GM12878 (cell line): ENCODE measurements at regions not wholly inside any gene's neighbourhood (a gene's known extent, or its start where the extent isn't known, plus 50 kb on each side); places are given as distances from the start of the nearest gene placed in this dataset.

Experiments
- CTCF ChIP-seq, 3 experiments: IDR thresholded peaks in 2 of 3; conservative IDR thresholded peaks in 1 of 3; 2 replicates each; pipeline ENCODE4 v1.5.1; 2011; ENCODE audit warnings: low read depth in 3 of 3, low read length in 3 of 3, mild to moderate bottlenecking in 3 of 3, control low read depth in 2 of 3, moderate library complexity in 2 of 3, inconsistent platforms in 1 of 3, mixed read lengths in 1 of 3; ENCODE audit not compliant: control insufficient read depth in 2 of 3, insufficient read depth in 1 of 3; ENCODE audit errors: extremely low read depth in 1 of 3
- MYC ChIP-seq: IDR thresholded peaks from 2 replicates; pipeline ENCODE4 v1.6.1; 2011; ENCODE audit warnings: mild to moderate bottlenecking, low read length, moderate library complexity, inconsistent platforms; ENCODE audit not compliant: insufficient read depth, insufficient replicate concordance, insufficient read length, severe bottlenecking

GRCh38 chr9:25613709-25614108, 64.5 kb downstream of the TUSC1 start:
- TF ChIP-seq CTCF (IDR thresholded peaks at IDR 0.05 in 2 of 3, conservative IDR thresholded peaks at IDR 0.05 in 1 of 3; ENCODE audit: control insufficient read depth in 2 of 3, extremely low read depth in 1 of 3, insufficient read depth in 1 of 3, low read depth in 3 of 3, low read length in 3 of 3) (no peak), MYC (no peak)
